ENCODE measurements at regions not wholly inside any gene's neighbourhood (a gene's known extent, or its start where the extent isn't known, plus 50 kb on each side); places are given as distances from the start of the nearest gene placed in this dataset.

GRCh38 chr21:35868005-35868868, 192.1 kb downstream of the SETD4 start:
- H3K4me3 ChIP-seq (replicated peaks; ENCODE audit: low read depth, low read length), result no peak overlapping the region
- DNase-seq (ENCODE audit: extremely low read depth, low read depth), result no peak
- TF ChIP-seq, protein P1, sequence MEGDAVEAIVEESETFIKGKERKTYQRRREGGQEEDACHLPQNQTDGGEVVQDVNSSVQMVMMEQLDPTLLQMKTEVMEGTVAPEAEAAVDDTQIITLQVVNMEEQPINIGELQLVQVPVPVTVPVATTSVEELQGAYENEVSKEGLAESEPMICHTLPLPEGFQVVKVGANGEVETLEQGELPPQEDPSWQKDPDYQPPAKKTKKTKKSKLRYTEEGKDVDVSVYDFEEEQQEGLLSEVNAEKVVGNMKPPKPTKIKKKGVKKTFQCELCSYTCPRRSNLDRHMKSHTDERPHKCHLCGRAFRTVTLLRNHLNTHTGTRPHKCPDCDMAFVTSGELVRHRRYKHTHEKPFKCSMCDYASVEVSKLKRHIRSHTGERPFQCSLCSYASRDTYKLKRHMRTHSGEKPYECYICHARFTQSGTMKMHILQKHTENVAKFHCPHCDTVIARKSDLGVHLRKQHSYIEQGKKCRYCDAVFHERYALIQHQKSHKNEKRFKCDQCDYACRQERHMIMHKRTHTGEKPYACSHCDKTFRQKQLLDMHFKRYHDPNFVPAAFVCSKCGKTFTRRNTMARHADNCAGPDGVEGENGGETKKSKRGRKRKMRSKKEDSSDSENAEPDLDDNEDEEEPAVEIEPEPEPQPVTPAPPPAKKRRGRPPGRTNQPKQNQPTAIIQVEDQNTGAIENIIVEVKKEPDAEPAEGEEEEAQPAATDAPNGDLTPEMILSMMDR (IDR thresholded peaks at IDR 0.05; ENCODE audit: low read depth, low read length, missing control alignments), result no peak

GRCh38 chr21:35864039-35864438, 196.3 kb downstream of the SETD4 start:
- TF ChIP-seq, protein P1 (IDR thresholded peaks at IDR 0.05; ENCODE audit: low read depth, low read length, missing control alignments), result no peak
- DNase-seq (ENCODE audit: extremely low read depth, low read depth), result no peak
- no peak overlapping the region for H3K4me3 ChIP-seq (replicated peaks; ENCODE audit: low read depth, low read length)

DNA sequence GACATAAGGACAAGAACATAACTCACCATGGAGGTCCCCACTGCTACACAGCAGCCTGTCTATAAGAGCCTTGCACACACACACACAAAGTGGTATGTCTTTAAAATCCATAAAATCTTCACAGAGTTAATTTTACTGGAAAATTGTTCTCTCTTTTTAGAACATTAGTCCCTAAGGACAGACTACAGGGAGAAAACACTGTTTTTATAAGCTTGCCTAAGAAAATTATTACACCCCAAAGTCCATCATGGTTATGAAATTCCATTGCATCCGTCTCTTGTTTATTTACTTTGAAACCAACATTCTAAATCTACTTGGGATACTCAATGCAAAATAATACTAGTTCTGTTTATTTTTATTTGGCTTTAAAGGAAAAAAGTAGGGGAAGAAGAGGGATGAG, 197.4 kb downstream of the SETD4 start:
- no peak overlapping the region for H3K4me3 ChIP-seq (replicated peaks; ENCODE audit: low read depth, low read length)
- DNase-seq (ENCODE audit: extremely low read depth, low read depth), result no peak
- TF ChIP-seq, protein P1 (IDR thresholded peaks at IDR 0.05; ENCODE audit: low read depth, low read length, missing control alignments), result no peak

DNA sequence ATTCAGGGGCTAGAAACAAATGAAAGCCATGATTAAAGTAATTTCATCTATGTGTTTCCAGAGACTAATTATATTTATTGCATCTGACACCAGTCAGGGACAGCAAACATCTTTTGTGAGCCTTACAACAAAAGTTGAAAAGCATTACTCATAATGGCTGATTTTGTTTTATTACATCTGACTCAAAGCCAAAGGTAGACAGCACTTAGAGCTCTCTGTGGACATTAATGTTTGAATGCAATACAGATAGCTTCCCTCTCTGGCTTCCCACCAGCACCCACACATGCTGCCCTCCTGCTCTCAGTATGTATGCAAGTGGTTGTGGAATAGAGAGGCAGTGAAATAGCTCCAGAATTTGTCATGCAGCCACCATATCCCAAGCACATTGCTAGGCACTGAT, 198.7 kb downstream of the SETD4 start:
- TF ChIP-seq, protein P1 (IDR thresholded peaks at IDR 0.05; ENCODE audit: low read depth, low read length, missing control alignments), result no peak
- H3K4me3 ChIP-seq (replicated peaks; ENCODE audit: low read depth, low read length), result no peak overlapping the region
- DNase-seq (ENCODE audit: extremely low read depth, low read depth), result peak; percentile 52

- TF ChIP-seq, protein P1 (IDR thresholded peaks at IDR 0.05; ENCODE audit: low read depth, low read length, missing control alignments), result no peak
- no peak for DNase-seq (ENCODE audit: extremely low read depth, low read depth)
- no peak overlapping the region for H3K4me3 ChIP-seq (replicated peaks; ENCODE audit: low read depth, low read length)
Measured at GRCh38 chr21:35860189-35860869, 200.0 kb downstream of the SETD4 start.

- no peak overlapping the region for H3K4me3 ChIP-seq (replicated peaks; ENCODE audit: low read depth, low read length)
- no peak for DNase-seq (ENCODE audit: extremely low read depth, low read depth)
- TF ChIP-seq, protein P1 (IDR thresholded peaks at IDR 0.05; ENCODE audit: low read depth, low read length, missing control alignments), result no peak
Measured at GRCh38 chr21:35859677-35860076, 200.6 kb downstream of the SETD4 start.

Data from HFF-Myc (cell line).